HG02885 (cell line): ENCODE measurements at regions not wholly inside any gene's neighbourhood (a gene's known extent, or its start where the extent isn't known, plus 50 kb on each side); places are given as distances from the start of the nearest gene placed in this dataset.

Source experiments
- ATAC-seq: cut with Tn5 transposase; IDR thresholded peaks from one replicate; pipeline ENCODE4 v1.9.1; 2021; ENCODE audit warnings: mild to moderate bottlenecking; ENCODE audit not compliant: unreplicated experiment, poor library complexity

- ATAC-seq = no peak
These were observed 69.4 kb upstream of the MYT1L start for GRCh38 chr2:2400286-2401038.

GRCh38 chr2:2399396-2399795, 68.3 kb upstream of the MYT1L start:
- no peak for ATAC-seq

- ATAC-seq = no peak
These were observed 61.3 kb upstream of the MYT1L start for GRCh38 chr2:2392332-2392731.

DNA sequence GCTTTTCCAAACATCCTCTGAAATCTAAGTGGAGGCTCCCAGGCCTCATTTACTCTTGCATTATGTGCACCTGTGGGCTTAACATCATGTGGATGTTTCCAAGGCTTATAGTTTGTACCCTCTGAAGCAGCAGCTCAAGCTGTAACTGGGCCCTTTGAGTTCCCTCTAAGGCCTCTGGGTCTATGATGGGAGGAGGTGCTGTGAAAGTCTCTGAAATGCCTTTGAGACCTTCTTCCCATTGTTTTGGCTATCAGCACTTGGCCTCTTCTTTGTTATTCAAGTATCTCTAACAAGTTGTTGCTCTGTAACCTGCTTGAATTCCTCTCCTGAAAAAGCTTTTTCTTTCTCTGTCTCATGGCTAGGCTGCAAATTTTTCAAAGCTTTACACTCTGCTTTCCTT, 58.1 kb upstream of the MYT1L start:
- no peak for ATAC-seq
